Lower leg skin (tissue), 4 donors: ENCODE measurements at regions not wholly inside any gene's neighbourhood (a gene's known extent, or its start where the extent isn't known, plus 50 kb on each side); places are given as distances from the start of the nearest gene placed in this dataset.
"Not testable (repeated sequence)": the region's sequence is repeated elsewhere in the genome, so short reads cannot be mapped to it uniquely, and the experiment has no call there.

Source experiments
- DNase-seq, 2 donors: peaks; one replicate each; pipeline ENCODE4 v3.0.0-alpha.2; 2019; ENCODE audit warnings: low spot score in 2 of 2
- H3K4me3 ChIP-seq: fragments of 200-600 bp; sonication (generic); 2 replicates; pipeline ENCODE4 v1.5.1; 2017; ENCODE audit warnings: mild to moderate bottlenecking, low read depth; ENCODE audit not compliant: poor library complexity, severe bottlenecking
- POLR2A ChIP-seq, 2 donors: fragments of 450-650 bp; IDR thresholded peaks; one replicate each; pipeline ENCODE4 v1.6.1; 2016 to 2017; ENCODE audit warnings: antibody characterized with exemption in 2 of 2, mild to moderate bottlenecking in 1 of 2, moderate library complexity in 1 of 2
- WGBS, 2 donors: methylation state at CpG; one replicate each; pipeline ENCODE4 v1.1.5; 2018; 5-methylcytosine and 5-hydroxymethylcytosine counted together
- intact Hi-C: fragments of 100-400 bp; cut with DNase I; formaldehyde crosslinking; loops from one replicate; pipeline ENCODE4 v1.15.0; 2023; ENCODE audit warnings: low total_unique reads
- TF ChIP-seq, protein P1 (sequence below), 3 donors: fragments of 450-650 bp; IDR thresholded peaks; one replicate each; pipeline ENCODE4 v1.5.1; 2016; ENCODE audit warnings: antibody characterized with exemption in 3 of 3, mild to moderate bottlenecking in 3 of 3, moderate library complexity in 2 of 3

DNA sequence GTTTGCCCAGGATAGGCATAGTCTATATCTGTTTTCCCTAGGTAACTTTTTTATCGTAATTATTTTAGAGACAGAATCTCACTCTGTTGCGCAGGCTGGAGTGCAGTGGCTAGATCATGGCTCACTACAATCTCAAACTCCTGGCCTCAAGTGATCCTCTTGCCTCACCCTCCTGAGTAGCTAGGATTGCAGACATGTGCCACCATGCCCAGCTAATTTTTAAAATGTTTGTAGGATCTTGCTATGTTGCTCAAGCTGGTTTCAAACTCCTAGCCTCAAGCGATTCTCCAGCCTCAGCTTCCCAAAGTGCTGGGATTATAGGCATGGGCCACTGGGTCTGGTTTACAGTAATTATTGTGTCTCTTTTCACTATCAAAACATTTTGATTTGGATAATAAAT, 58.6 kb upstream of the SOX13 start:
- WGBS, 2 donors: 93 to 97% methylated on average over 3 of the region's 3 CpGs
- DNase-seq: no peak

GRCh38 chr1:204014961-204015360, 58.0 kb upstream of the SOX13 start:
- 88 to 96% methylated on average over 8 of the region's 8 CpGs for WGBS, 2 donors
- H3K4me3 ChIP-seq, intact Hi-C loops, DNase-seq: not testable (repeated sequence)

More for the DNA sequence above, 58.6 kb upstream of the SOX13 start:
- intact Hi-C loops: no loop called here
- TF ChIP-seq, protein P1, sequence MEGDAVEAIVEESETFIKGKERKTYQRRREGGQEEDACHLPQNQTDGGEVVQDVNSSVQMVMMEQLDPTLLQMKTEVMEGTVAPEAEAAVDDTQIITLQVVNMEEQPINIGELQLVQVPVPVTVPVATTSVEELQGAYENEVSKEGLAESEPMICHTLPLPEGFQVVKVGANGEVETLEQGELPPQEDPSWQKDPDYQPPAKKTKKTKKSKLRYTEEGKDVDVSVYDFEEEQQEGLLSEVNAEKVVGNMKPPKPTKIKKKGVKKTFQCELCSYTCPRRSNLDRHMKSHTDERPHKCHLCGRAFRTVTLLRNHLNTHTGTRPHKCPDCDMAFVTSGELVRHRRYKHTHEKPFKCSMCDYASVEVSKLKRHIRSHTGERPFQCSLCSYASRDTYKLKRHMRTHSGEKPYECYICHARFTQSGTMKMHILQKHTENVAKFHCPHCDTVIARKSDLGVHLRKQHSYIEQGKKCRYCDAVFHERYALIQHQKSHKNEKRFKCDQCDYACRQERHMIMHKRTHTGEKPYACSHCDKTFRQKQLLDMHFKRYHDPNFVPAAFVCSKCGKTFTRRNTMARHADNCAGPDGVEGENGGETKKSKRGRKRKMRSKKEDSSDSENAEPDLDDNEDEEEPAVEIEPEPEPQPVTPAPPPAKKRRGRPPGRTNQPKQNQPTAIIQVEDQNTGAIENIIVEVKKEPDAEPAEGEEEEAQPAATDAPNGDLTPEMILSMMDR (IDR thresholded peaks at IDR 0.05): no peak
- TF ChIP-seq POLR2A (IDR thresholded peaks at IDR 0.05): no peak
- no peak overlapping the region for H3K4me3 ChIP-seq

GRCh38 chr1:204017032-204017431, 55.9 kb upstream of the SOX13 start:
- intact Hi-C loops: no loop called here
- no peak overlapping the region for H3K4me3 ChIP-seq
- WGBS, 2 donors: 52 to 71% methylated on average over 1 of the region's 1 CpG
- DNase-seq: no peak
- TF ChIP-seq, protein P1 (IDR thresholded peaks at IDR 0.05): no peak
- TF ChIP-seq POLR2A (IDR thresholded peaks at IDR 0.05): no peak

GRCh38 chr1:204018460-204018859, 54.5 kb upstream of the SOX13 start:
- no peak for DNase-seq
- intact Hi-C loops: no loop called here
- H3K4me3 ChIP-seq: no peak overlapping the region
- WGBS, 2 donors: 73 to 79% methylated on average over 2 of the region's 2 CpGs
- no peak for TF ChIP-seq POLR2A (IDR thresholded peaks at IDR 0.05)
- TF ChIP-seq, protein P1 (IDR thresholded peaks at IDR 0.05): no peak
